Cardiac muscle cell (in vitro differentiated cells and primary cell): ENCODE measurements at regions not wholly inside any gene's neighbourhood (a gene's known extent, or its start where the extent isn't known, plus 50 kb on each side); places are given as distances from the start of the nearest gene placed in this dataset.

Experiments used
- DNase-seq, 2 donors: peaks; one replicate each; pipeline versions ENCODE4 v3.0.0 to v3.0.0-alpha.2; 2010 to 2017; ENCODE audit warnings: low read depth in 1 of 2, low spot score in 1 of 2
- H3K27ac ChIP-seq: fragments of 200-600 bp; sonication (generic); 2 replicates; pipeline ENCODE4 v1.5.1; 2016
- H3K27me3 ChIP-seq: fragments of 200-600 bp; sonication (generic); 2 replicates; pipeline ENCODE4 v1.6.0; 2016; ENCODE audit warnings: control low read depth
- H3K36me3 ChIP-seq: fragments of 200-600 bp; sonication (generic); 2 replicates; pipeline ENCODE4 v1.5.1; 2016; ENCODE audit warnings: control low read depth
- H3K4me1 ChIP-seq: fragments of 200-600 bp; sonication (generic); 2 replicates; pipeline ENCODE4 v1.8.1; 2017; ENCODE audit warnings: low read depth, mild to moderate bottlenecking, mixed run types
- H3K4me3 ChIP-seq: fragments of 200-600 bp; sonication (generic); 2 replicates; pipeline ENCODE4 v1.5.1; 2016; ENCODE audit warnings: mild to moderate bottlenecking
- H3K9me3 ChIP-seq: fragments of 200-600 bp; sonication (generic); 2 replicates; pipeline ENCODE4 v1.5.1; 2017; ENCODE audit warnings: low read depth, mild to moderate bottlenecking, control low read depth
- TF ChIP-seq, protein P1 (sequence below): IDR thresholded peaks from 2 replicates; pipeline ENCODE4 v1.5.1; 2012; ENCODE audit warnings: low read depth, mild to moderate bottlenecking, low read length

DNA sequence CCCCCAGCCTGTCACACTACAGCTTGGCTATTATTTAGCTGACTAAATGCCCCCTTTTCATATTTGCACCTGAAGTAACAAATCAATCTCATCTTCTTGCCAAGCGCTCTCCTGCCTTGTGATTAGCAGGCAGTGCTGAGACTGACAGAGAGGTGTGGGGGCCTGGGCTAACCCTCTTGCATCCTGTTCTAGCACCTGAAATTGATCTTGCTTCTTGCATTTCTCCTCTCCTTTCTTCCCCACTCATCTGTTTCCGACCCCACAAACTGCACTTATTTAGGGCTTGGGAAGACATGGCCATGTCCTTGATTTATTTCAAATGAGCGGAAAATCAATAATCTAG lies 309.0 kb upstream of the PROK2 start:
- TF ChIP-seq, protein P1, sequence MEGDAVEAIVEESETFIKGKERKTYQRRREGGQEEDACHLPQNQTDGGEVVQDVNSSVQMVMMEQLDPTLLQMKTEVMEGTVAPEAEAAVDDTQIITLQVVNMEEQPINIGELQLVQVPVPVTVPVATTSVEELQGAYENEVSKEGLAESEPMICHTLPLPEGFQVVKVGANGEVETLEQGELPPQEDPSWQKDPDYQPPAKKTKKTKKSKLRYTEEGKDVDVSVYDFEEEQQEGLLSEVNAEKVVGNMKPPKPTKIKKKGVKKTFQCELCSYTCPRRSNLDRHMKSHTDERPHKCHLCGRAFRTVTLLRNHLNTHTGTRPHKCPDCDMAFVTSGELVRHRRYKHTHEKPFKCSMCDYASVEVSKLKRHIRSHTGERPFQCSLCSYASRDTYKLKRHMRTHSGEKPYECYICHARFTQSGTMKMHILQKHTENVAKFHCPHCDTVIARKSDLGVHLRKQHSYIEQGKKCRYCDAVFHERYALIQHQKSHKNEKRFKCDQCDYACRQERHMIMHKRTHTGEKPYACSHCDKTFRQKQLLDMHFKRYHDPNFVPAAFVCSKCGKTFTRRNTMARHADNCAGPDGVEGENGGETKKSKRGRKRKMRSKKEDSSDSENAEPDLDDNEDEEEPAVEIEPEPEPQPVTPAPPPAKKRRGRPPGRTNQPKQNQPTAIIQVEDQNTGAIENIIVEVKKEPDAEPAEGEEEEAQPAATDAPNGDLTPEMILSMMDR = no peak
- Histone ChIP-seq H3K4me3 (no peak overlapping the region), H3K36me3 (no peaks in the 10 kb centered on the region), H3K27ac (no peak overlapping the region), H3K27me3 (peaks cover 15% of the 10 kb centered on the region), H3K9me3 (no peaks in the 10 kb centered on the region), H3K4me1 (no peaks in the 10 kb centered on the region)
- no peak for DNase-seq

- DNase-seq = no peak
- TF ChIP-seq, protein P1 = no peak
- H3K27ac ChIP-seq = no peak overlapping the region
These were observed 308.5 kb upstream of the PROK2 start for GRCh38 chr3:72093270-72093991.

GRCh38 chr3:72092778-72093177 lies 307.8 kb upstream of the PROK2 start:
- Histone ChIP-seq H3K4me1 (no peaks in the 10 kb centered on the region), H3K4me3 (no peak overlapping the region), H3K9me3 (no peaks in the 10 kb centered on the region), H3K36me3 (no peaks in the 10 kb centered on the region), H3K27me3 (peaks cover 4% of the 10 kb centered on the region), H3K27ac (no peak overlapping the region)
- DNase-seq = no peak
- TF ChIP-seq, protein P1 = no peak

More at GRCh38 chr3:72093270-72093991, 308.5 kb upstream of the PROK2 start:
- H3K27me3 ChIP-seq = peaks cover 10% of the 10 kb centered on the region
- H3K36me3 ChIP-seq = no peaks in the 10 kb centered on the region
- no peak overlapping the region for H3K4me3 ChIP-seq
- H3K4me1 ChIP-seq = no peaks in the 10 kb centered on the region
- H3K9me3 ChIP-seq = no peaks in the 10 kb centered on the region

DNA sequence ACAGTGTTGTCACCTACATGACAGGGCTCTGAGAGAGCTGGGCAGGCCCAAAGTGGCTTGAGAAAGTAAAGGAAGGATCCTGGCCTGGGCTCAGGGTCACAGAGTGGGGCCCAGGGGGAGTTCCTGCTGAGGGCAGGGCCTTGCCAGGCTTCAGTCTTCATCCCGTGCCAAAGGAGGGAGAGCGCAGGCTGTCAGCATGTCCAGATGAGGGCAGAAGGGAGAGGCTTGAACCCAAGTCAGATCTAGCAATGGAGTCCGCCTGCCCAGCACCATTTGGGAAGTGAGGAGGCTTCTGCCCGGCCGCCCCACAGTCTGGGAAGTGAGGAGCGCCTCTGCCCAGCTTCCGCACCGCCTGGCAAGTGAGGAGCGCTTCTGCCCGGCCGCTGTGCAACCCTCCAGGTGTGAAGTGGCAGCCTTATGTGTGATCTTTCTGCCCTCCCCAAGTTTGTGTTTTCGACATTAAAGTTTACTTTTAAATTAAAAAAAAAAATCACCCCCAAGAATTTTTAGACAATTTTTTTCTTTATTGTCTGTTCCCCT lies 303.6 kb upstream of the PROK2 start:
- no peaks in the 10 kb centered on the region for H3K36me3 ChIP-seq
- H3K27ac ChIP-seq = no peak overlapping the region
- TF ChIP-seq, protein P1 = no peak
- H3K4me1 ChIP-seq = no peaks in the 10 kb centered on the region
- DNase-seq = no peak
- no peaks in the 10 kb centered on the region for H3K9me3 ChIP-seq
- no peaks in the 10 kb centered on the region for H3K27me3 ChIP-seq
- H3K4me3 ChIP-seq = no peak overlapping the region

GRCh38 chr3:72087420-72087819 lies 302.5 kb upstream of the PROK2 start:
- Histone ChIP-seq H3K4me3 (no peak overlapping the region), H3K9me3 (no peaks in the 10 kb centered on the region), H3K36me3 (no peaks in the 10 kb centered on the region), H3K4me1 (no peaks in the 10 kb centered on the region), H3K27me3 (no peaks in the 10 kb centered on the region), H3K27ac (no peak overlapping the region)
- no peak for DNase-seq
- TF ChIP-seq, protein P1 = no peak
